Upper lobe of left lung (tissue), 6 donors: ENCODE measurements at regions not wholly inside any gene's neighbourhood (a gene's known extent, or its start where the extent isn't known, plus 50 kb on each side); places are given as distances from the start of the nearest gene placed in this dataset.

Experiments
- ATAC-seq, 2 donors: fragments of 200-7000 bp; cut with Tn5 transposase; one replicate each; pipeline ENCODE4 v1.9.1; 2022; ENCODE audit warnings: mild to moderate bottlenecking in 2 of 2, moderate library complexity in 2 of 2; ENCODE audit not compliant: low FRiP score in 2 of 2
- DNase-seq, 2 donors: peaks; one replicate each; pipeline ENCODE4 v3.0.0-alpha.2; 2019 to 2020
- H3K27ac ChIP-seq, 4 donors: fragments of 200-600 bp; sonication (generic); one replicate each; pipeline ENCODE4 v1.5.1; 2016 to 2019
- H3K27me3 ChIP-seq, 4 donors: fragments of 200-600 bp; sonication (generic); one replicate each; pipeline ENCODE4 v1.5.1; 2017 to 2019
- H3K36me3 ChIP-seq, 4 donors: fragments of 200-600 bp; sonication (generic); one replicate each; pipeline ENCODE4 v1.5.1; 2016 to 2019
- H3K4me1 ChIP-seq, 4 donors: fragments of 200-600 bp; sonication (generic); one replicate each; pipeline ENCODE4 v1.5.1; 2018 to 2019
- H3K4me3 ChIP-seq, 4 donors: fragments of 200-600 bp; sonication (generic); one replicate each; pipeline ENCODE4 v1.5.1; 2017 to 2019; ENCODE audit warnings: mild to moderate bottlenecking in 2 of 4, moderate library complexity in 1 of 4
- H3K9me3 ChIP-seq, 4 donors: fragments of 200-600 bp; sonication (generic); one replicate each; pipeline ENCODE4 v1.5.1; 2018 to 2019
- EP300 ChIP-seq, 4 donors: sonication (generic); formaldehyde crosslinking; IDR thresholded peaks; one replicate each; pipeline ENCODE4 v1.5.1; 2017; ENCODE audit warnings: antibody characterized with exemption in 4 of 4, control low read depth in 2 of 4
- POLR2A ChIP-seq, 4 donors: fragments of 450-650 bp; IDR thresholded peaks; one replicate each; pipeline ENCODE4 v1.5.1; 2016 to 2017; ENCODE audit warnings: antibody characterized with exemption in 4 of 4, mild to moderate bottlenecking in 2 of 4
- POLR2AphosphoS5 ChIP-seq, 2 donors: sonication (generic); formaldehyde crosslinking; IDR thresholded peaks; one replicate each; pipeline ENCODE4 v1.5.1; 2017; ENCODE audit warnings: antibody characterized with exemption in 2 of 2
- WGBS, 2 donors: methylation state at CpG; one replicate each; pipeline ENCODE4 v1.1.5; 2017 to 2018; 5-methylcytosine and 5-hydroxymethylcytosine counted together
- TF ChIP-seq, protein P1 (sequence below), 6 experiments: fragments of 450-650 bp in 4 of 6; fragments of 200-600 bp in 2 of 6; sonication (generic) in 2 of 6; IDR thresholded peaks; one replicate each; pipeline ENCODE4 v1.5.1; 2016 to 2019; ENCODE audit warnings: antibody characterized with exemption in 6 of 6
- donor health status: DM: no; HTN: no; CAD: no; lungs with moderate emphysema.
- donor health status: DM: no; HTN: yes; CAD: no; lungs with severe emphysema.

DNA sequence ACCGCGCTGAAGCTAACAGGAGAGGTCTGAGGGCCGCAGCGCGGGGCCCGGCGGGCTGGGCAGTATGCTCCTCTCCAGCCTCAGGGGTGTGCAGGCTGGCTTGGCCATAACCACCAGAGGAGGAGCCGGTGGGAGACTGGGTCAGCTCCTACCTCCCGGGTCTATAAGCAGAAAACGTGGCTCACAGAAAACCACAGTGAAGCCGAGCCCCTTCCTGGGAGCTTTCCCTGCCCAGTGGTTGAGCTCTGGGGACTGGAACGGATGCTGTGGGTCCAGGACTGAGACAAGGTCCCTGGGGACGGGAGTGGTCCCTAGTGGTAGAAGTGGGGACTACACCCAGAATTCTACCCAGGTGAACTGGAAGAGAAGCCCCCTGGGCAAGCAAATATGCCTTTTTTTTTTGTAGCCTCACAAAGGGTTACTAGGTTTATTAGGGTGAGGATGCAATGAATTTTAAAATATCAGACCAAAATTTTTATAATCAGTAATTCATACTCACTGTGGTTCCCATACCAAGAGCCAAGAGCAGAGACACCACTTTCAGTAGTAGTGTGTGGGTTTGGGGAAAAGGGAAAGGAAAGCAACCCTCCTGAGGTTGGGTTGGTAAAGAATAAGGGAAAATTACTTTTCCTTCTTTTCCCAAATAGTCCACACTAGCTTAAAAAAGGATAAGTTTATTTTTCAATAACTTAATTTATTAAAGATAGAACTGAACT is 67.9 kb upstream of the PRKCQ start:
- Histone ChIP-seq H3K4me3 (no peak overlapping the region), H3K36me3 (no peaks in the 10 kb centered on the region), H3K27me3 (no peaks in the 10 kb centered on the region), H3K9me3 (no peaks in the 10 kb centered on the region), H3K4me1 (no peaks in the 10 kb centered on the region), H3K27ac (no peak overlapping the region)
- DNase-seq (peak; percentile 43 to 69), ATAC-seq (peak; percentile 66 to 72)
- TF ChIP-seq, protein P1, sequence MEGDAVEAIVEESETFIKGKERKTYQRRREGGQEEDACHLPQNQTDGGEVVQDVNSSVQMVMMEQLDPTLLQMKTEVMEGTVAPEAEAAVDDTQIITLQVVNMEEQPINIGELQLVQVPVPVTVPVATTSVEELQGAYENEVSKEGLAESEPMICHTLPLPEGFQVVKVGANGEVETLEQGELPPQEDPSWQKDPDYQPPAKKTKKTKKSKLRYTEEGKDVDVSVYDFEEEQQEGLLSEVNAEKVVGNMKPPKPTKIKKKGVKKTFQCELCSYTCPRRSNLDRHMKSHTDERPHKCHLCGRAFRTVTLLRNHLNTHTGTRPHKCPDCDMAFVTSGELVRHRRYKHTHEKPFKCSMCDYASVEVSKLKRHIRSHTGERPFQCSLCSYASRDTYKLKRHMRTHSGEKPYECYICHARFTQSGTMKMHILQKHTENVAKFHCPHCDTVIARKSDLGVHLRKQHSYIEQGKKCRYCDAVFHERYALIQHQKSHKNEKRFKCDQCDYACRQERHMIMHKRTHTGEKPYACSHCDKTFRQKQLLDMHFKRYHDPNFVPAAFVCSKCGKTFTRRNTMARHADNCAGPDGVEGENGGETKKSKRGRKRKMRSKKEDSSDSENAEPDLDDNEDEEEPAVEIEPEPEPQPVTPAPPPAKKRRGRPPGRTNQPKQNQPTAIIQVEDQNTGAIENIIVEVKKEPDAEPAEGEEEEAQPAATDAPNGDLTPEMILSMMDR (IDR thresholded peaks at IDR 0.05): peak; percentile 38 to 74 (median 62)
- no peak for TF ChIP-seq EP300 (IDR thresholded peaks at IDR 0.05)
- WGBS, 2 donors: 38 to 67% methylated on average over 11 to 13 of the region's 13 CpGs

- DNase-seq (no peak), ATAC-seq (no peak)
- TF ChIP-seq, protein P1 (IDR thresholded peaks at IDR 0.05): no peak
- TF ChIP-seq EP300 (IDR thresholded peaks at IDR 0.05) (no peak), POLR2A (IDR thresholded peaks at IDR 0.05) (no peak), POLR2AphosphoS5 (IDR thresholded peaks at IDR 0.05) (no peak)
- no peaks in the 10 kb centered on the region for H3K4me1 ChIP-seq
- no peak overlapping the region for H3K27ac ChIP-seq
- no peaks in the 10 kb centered on the region for H3K9me3 ChIP-seq
- no peaks in the 10 kb centered on the region for H3K36me3 ChIP-seq
- H3K4me3 ChIP-seq: no peak overlapping the region
- H3K27me3 ChIP-seq: no peaks in the 10 kb centered on the region
- WGBS, 2 donors: 51 to 57% methylated on average over 3 of the region's 3 CpGs
Measured at GRCh38 chr10:6643962-6644361, 63.9 kb upstream of the PRKCQ start.

- TF ChIP-seq EP300 (IDR thresholded peaks at IDR 0.05): no peak
- no peak for TF ChIP-seq POLR2A (IDR thresholded peaks at IDR 0.05)
- TF ChIP-seq, protein P1 (IDR thresholded peaks at IDR 0.05): no peak
- TF ChIP-seq POLR2AphosphoS5 (IDR thresholded peaks at IDR 0.05): no peak
- Histone ChIP-seq H3K36me3 (no peaks in the 10 kb centered on the region), H3K9me3 (no peaks in the 10 kb centered on the region), H3K27ac (no peak overlapping the region), H3K4me1 (no peaks in the 10 kb centered on the region), H3K4me3 (no peak overlapping the region), H3K27me3 (no peaks in the 10 kb centered on the region)
- 25 to 33% methylated on average over 5 of the region's 5 CpGs for WGBS, 2 donors
- DNase-seq (no peak), ATAC-seq (no peak)
Measured at GRCh38 chr10:6642876-6643275, 62.8 kb upstream of the PRKCQ start.

GRCh38 chr10:6640433-6641040 is 60.5 kb upstream of the PRKCQ start:
- Histone ChIP-seq H3K27me3 (no peaks in the 10 kb centered on the region), H3K4me1 (no peaks in the 10 kb centered on the region), H3K9me3 (no peaks in the 10 kb centered on the region), H3K36me3 (no peaks in the 10 kb centered on the region), H3K4me3 (no peak overlapping the region), H3K27ac (no peak overlapping the region)
- TF ChIP-seq POLR2AphosphoS5 (IDR thresholded peaks at IDR 0.05) (no peak), POLR2A (IDR thresholded peaks at IDR 0.05) (no peak), EP300 (IDR thresholded peaks at IDR 0.05) (no peak)
- TF ChIP-seq, protein P1 (IDR thresholded peaks at IDR 0.05): no peak
- DNase-seq: no peak
- ATAC-seq: no peak

- H3K9me3 ChIP-seq: no peaks in the 10 kb centered on the region
- no peaks in the 10 kb centered on the region for H3K27me3 ChIP-seq
- H3K4me1 ChIP-seq: no peaks in the 10 kb centered on the region
- H3K36me3 ChIP-seq: no peaks in the 10 kb centered on the region
- no peak overlapping the region for H3K4me3 ChIP-seq
- ATAC-seq: no peak
- no peak for DNase-seq
- 72 to 77% methylated on average over 4 of the region's 4 CpGs for WGBS, 2 donors
- H3K27ac ChIP-seq: no peak overlapping the region
- TF ChIP-seq EP300 (IDR thresholded peaks at IDR 0.05) (no peak), POLR2A (IDR thresholded peaks at IDR 0.05) (no peak), POLR2AphosphoS5 (IDR thresholded peaks at IDR 0.05) (no peak)
- TF ChIP-seq, protein P1 (IDR thresholded peaks at IDR 0.05): no peak
Measured at GRCh38 chr10:6637053-6637452, 57.0 kb upstream of the PRKCQ start.
